ENCODE measurements at regions not wholly inside any gene's neighbourhood (a gene's known extent, or its start where the extent isn't known, plus 50 kb on each side); places are given as distances from the start of the nearest gene placed in this dataset.

- TF ChIP-seq EP300 (IDR thresholded peaks at IDR 0.05; ENCODE audit: low read depth in 2 of 2, low read length in 2 of 2): no peak
- TF ChIP-seq EP300 (CRISPR knock-in tag; IDR thresholded peaks at IDR 0.05; ENCODE audit: borderline replicate concordance): no peak
- no peak for TF ChIP-seq ZNF318 (CRISPR knock-in tag; IDR thresholded peaks at IDR 0.05)
- no peak for TF ChIP-seq MAFG (CRISPR knock-in tag; IDR thresholded peaks at IDR 0.05)
- TF ChIP-seq ZNF616 (CRISPR knock-in tag; IDR thresholded peaks at IDR 0.05; ENCODE audit: low read depth): no peak
- no peak for TF ChIP-seq KDM4B (CRISPR knock-in tag; IDR thresholded peaks at IDR 0.05)
- TF ChIP-seq CTCF (CRISPR knock-in tag; IDR thresholded peaks at IDR 0.05): no peak
- TF ChIP-seq GATAD2A (CRISPR knock-in tag; IDR thresholded peaks at IDR 0.05): no peak
- no peak for TF ChIP-seq NR3C1 (CRISPR knock-in tag; IDR thresholded peaks at IDR 0.05)
- no peak for TF ChIP-seq DRAP1 (CRISPR knock-in tag; IDR thresholded peaks at IDR 0.05)
- no peak for TF ChIP-seq POLR2A (IDR thresholded peaks at IDR 0.05; ENCODE audit: insufficient read depth in 1 of 2, low read depth in 2 of 2, low read length in 2 of 2)
- TF ChIP-seq BRF2 (CRISPR knock-in tag; IDR thresholded peaks at IDR 0.05): no peak
- TF ChIP-seq STAG1 (CRISPR knock-in tag; IDR thresholded peaks at IDR 0.05): no peak
- TF ChIP-seq ZNF629 (CRISPR knock-in tag; conservative IDR thresholded peaks at IDR 0.05): no peak
Measured at GRCh38 chr14:101101456-101102056, 198.0 kb upstream of the RTL1 start.
